AG04449 (cell line): ENCODE measurements at regions not wholly inside any gene's neighbourhood (a gene's known extent, or its start where the extent isn't known, plus 50 kb on each side); places are given as distances from the start of the nearest gene placed in this dataset.

Experiments used
- CTCF ChIA-PET: fragments of 350-600 bp; formaldehyde crosslinking; extraction: SDS; loops from one replicate; lab custom pipeline; 2021; ENCODE audit warnings: antibody characterized with exemption; lab: Yijun Ruan, JAX
- POLR2A ChIA-PET: fragments of 400-600, 350-600 bp; formaldehyde crosslinking; extraction: SDS; loops from one replicate; lab custom pipeline; 2020; ENCODE audit warnings: antibody characterized with exemption, inconsistent platforms; lab: Yijun Ruan, JAX
- DNase-seq: peaks from one replicate; pipeline ENCODE4 v3.0.0-alpha.2; 2010; ENCODE audit warnings: low read depth, low spot score
- H3K4me3 ChIP-seq: 2 replicates; pipeline ENCODE4 v1.5.1; 2011; ENCODE audit warnings: low read depth, mild to moderate bottlenecking, control low read depth, low read length
- CTCF ChIP-seq: IDR thresholded peaks from one replicate; pipeline ENCODE4 v1.5.1; 2011; ENCODE audit warnings: mild to moderate bottlenecking, moderate library complexity, low read length, control low read depth, inconsistent platforms; ENCODE audit not compliant: insufficient read depth; ENCODE audit errors: missing control alignments

GRCh38 chr12:42741771-42742510, 152.4 kb upstream of the PRICKLE1 start:
- no peak for TF ChIP-seq CTCF
- CTCF ChIA-PET, result interaction anchor here (0.8 to 1.3 kb wide), 2 partner anchors 37 to 173 kb away, joined by 3 read pairs; no protein-coding TSS in a partner anchor
- DNase-seq, result no peak
- no peak overlapping the region for H3K4me3 ChIP-seq
- POLR2A ChIA-PET, result no interaction called here

GRCh38 chr12:42741091-42741490, 151.5 kb upstream of the PRICKLE1 start:
- no peak for DNase-seq
- POLR2A ChIA-PET, result no interaction called here
- H3K4me3 ChIP-seq, result no peak overlapping the region
- CTCF ChIA-PET, result interaction anchor here (1.3 kb wide), 1 partner anchor 36 kb away, joined by 3 read pairs; no protein-coding TSS in a partner anchor
- no peak for TF ChIP-seq CTCF

- no peak for DNase-seq
- POLR2A ChIA-PET, result no interaction called here
- no peak for TF ChIP-seq CTCF
- no peak overlapping the region for H3K4me3 ChIP-seq
- CTCF ChIA-PET, result interaction anchor here (1.2 kb wide), 1 partner anchor 33 kb away, joined by 4 read pairs; no protein-coding TSS in a partner anchor
Observed at GRCh38 chr12:42737398-42737797, 147.9 kb upstream of the PRICKLE1 start.

- ChIA-PET CTCF (interaction anchor here (1.1 kb wide), 1 partner anchor 9 kb away, joined by 3 read pairs; no protein-coding TSS in a partner anchor), POLR2A (no interaction called here)
- TF ChIP-seq CTCF, result no peak
- no peak overlapping the region for H3K4me3 ChIP-seq
- DNase-seq, result no peak
Observed at GRCh38 chr12:42735861-42736361, 146.4 kb upstream of the PRICKLE1 start.

- no peak for TF ChIP-seq CTCF
- no peak for DNase-seq
- ChIA-PET CTCF (no interaction called here), POLR2A (no interaction called here)
- no peak overlapping the region for H3K4me3 ChIP-seq
Observed at GRCh38 chr12:42733911-42734310, 144.4 kb upstream of the PRICKLE1 start.

GRCh38 chr12:42732908-42733411, 143.4 kb upstream of the PRICKLE1 start:
- no peak for DNase-seq
- ChIA-PET CTCF (no interaction called here), POLR2A (no interaction called here)
- no peak overlapping the region for H3K4me3 ChIP-seq
- TF ChIP-seq CTCF, result no peak
